Panc1 (cell line): ENCODE measurements at regions not wholly inside any gene's neighbourhood (a gene's known extent, or its start where the extent isn't known, plus 50 kb on each side); places are given as distances from the start of the nearest gene placed in this dataset.

Source experiments
- ATAC-seq: fragments of 200-7000 bp; cut with Tn5 transposase; 2 replicates; pipeline ENCODE4 v1.9.1; 2020; ENCODE audit warnings: mild to moderate bottlenecking, moderate library complexity
- BruUV-seq: library from RNA; stranded (reverse); fragments of 400-500 nt; replicated peaks from 2 replicates; lab custom pipeline; 2021; lab: Mats Ljungman, UMichigan
- CTCF ChIA-PET: fragments of 300-600 bp; sonication (Branson Sonifier 250); formaldehyde crosslinking; loops from one replicate; lab custom pipeline; 2022; ENCODE audit warnings: antibody characterized with exemption; lab: Charles Lee
- POLR2A ChIA-PET: fragments of 300-600 bp; sonication (Branson Sonifier 250); formaldehyde crosslinking; loops from one replicate; lab custom pipeline; 2022; ENCODE audit warnings: antibody characterized with exemption; lab: Charles Lee
- DNase-seq: peaks from one replicate; pipeline ENCODE4 v3.0.0-alpha.2; 2010; ENCODE audit warnings: low read depth, low spot score
- H3K27ac ChIP-seq: 2 replicates; pipeline ENCODE4 v1.5.1; 2011; ENCODE audit warnings: mild to moderate bottlenecking, low read length, inconsistent platforms
- H3K27me3 ChIP-seq: fragments of 200-500 bp; sonication (Bioruptor generic); 2 replicates; pipeline ENCODE4 v1.6.0; 2014; ENCODE audit warnings: low read length, inconsistent platforms; ENCODE audit not compliant: control insufficient read depth, insufficient read depth
- H3K36me3 ChIP-seq: fragments of 200-500 bp; sonication (Bioruptor generic); 2 replicates; pipeline ENCODE4 v1.5.1; 2014; ENCODE audit warnings: inconsistent platforms, mild to moderate bottlenecking, low read length, moderate library complexity; ENCODE audit not compliant: control insufficient read depth, insufficient read depth
- H3K4me1 ChIP-seq: 2 replicates; pipeline ENCODE4 v1.5.1; 2011; ENCODE audit warnings: inconsistent platforms, mild to moderate bottlenecking, low read length, moderate library complexity; ENCODE audit not compliant: control insufficient read depth, insufficient read depth
- H3K4me3 ChIP-seq, 2 experiments: 2 replicates each; pipeline ENCODE4 v1.5.1; 2011 to 2012; ENCODE audit warnings: low read depth in 2 of 2, low read length in 2 of 2, mild to moderate bottlenecking in 2 of 2, inconsistent platforms in 1 of 2, moderate library complexity in 1 of 2
- H3K9me3 ChIP-seq: fragments of 200-500 bp; sonication (Bioruptor generic); 2 replicates; pipeline ENCODE4 v1.5.1; 2014; ENCODE audit warnings: low read depth, mild to moderate bottlenecking, inconsistent platforms, low read length, moderate library complexity; ENCODE audit not compliant: control insufficient read depth, insufficient read depth
- POLR2AphosphoS5 ChIP-seq: IDR thresholded peaks from 2 replicates; pipeline ENCODE4 v1.6.1; 2012; ENCODE audit warnings: mild to moderate bottlenecking, low read depth, low read length, moderate library complexity
- SIN3A ChIP-seq: IDR thresholded peaks from 2 replicates; pipeline ENCODE4 v1.6.1; 2012; ENCODE audit warnings: low read depth, mild to moderate bottlenecking, low read length, moderate library complexity, borderline replicate concordance; ENCODE audit not compliant: insufficient read depth
- TCF7L2 ChIP-seq: IDR thresholded peaks from 2 replicates; pipeline ENCODE4 v1.6.1; 2011; ENCODE audit warnings: mild to moderate bottlenecking, low read depth, low read length, inconsistent platforms
- in situ Hi-C: cut with HindIII; loops from 2 replicates; pipeline ENCODE4 v1.10.0; 2016; ENCODE audit warnings: low sequenced_read_pairs, low pct_unique_long_range_greater_than_20kb
- intact Hi-C: fragments of 100-400 bp; cut with micrococcal nuclease; formaldehyde crosslinking; loops from one replicate; pipeline ENCODE4 v1.10.0; 2022; ENCODE audit not compliant: unreplicated experiment
- TF ChIP-seq, protein P1 (sequence below), 2 experiments: IDR thresholded peaks; 2 replicates each; pipeline ENCODE4 v1.6.1; 2011 to 2012; ENCODE audit warnings: low read depth in 2 of 2, control low read depth in 1 of 2, low read length in 1 of 2, mild to moderate bottlenecking in 1 of 2, moderate library complexity in 1 of 2; ENCODE audit not compliant: insufficient read depth in 1 of 2
- TF ChIP-seq, protein P2 (sequence below): fragments of 450-650 bp; IDR thresholded peaks from 2 replicates; pipeline ENCODE4 v1.5.1; 2017; ENCODE audit warnings: mild to moderate bottlenecking

DNA sequence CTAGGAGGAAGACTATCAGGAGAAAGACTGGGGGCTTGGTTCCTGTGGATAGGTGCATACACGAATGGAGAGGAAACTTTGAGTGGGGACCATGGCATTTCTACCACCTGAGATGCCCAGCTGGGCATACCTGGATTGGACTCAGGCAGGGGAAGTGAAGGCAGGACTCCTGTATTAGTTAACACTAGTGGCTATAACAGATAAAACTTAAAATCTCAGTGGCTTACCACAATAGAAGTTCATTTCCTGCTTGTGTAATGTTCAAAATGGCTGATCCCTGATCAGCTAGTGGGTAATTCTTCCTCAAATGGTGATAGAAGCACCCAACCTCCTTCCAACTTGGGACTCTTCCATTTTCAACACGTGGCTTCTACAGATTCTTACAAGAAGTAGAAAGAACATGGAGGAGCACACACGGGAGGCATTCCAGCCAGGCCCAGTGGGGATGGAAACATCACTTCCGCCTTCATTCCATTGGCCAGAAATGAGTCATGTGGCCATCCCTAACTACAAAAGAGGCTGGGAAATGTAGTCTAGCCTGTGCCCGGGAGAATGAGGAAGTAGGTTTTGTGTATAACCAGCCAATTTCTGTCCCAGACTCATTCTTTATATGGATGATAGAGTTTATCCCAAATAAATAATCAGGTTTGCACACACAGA lies 112.1 kb downstream of the UTP18 start:
- no TSS peak for BruUV-seq
- DNase-seq (no peak), ATAC-seq (no peak)
- no peaks in the 10 kb centered on the region for H3K9me3 ChIP-seq
- intact Hi-C loops, result loop anchor here (5.0 to 10.0 kb wide), 2 partner anchors 390 to 732 kb away; no protein-coding TSS in a partner anchor
- TF ChIP-seq, protein P1, sequence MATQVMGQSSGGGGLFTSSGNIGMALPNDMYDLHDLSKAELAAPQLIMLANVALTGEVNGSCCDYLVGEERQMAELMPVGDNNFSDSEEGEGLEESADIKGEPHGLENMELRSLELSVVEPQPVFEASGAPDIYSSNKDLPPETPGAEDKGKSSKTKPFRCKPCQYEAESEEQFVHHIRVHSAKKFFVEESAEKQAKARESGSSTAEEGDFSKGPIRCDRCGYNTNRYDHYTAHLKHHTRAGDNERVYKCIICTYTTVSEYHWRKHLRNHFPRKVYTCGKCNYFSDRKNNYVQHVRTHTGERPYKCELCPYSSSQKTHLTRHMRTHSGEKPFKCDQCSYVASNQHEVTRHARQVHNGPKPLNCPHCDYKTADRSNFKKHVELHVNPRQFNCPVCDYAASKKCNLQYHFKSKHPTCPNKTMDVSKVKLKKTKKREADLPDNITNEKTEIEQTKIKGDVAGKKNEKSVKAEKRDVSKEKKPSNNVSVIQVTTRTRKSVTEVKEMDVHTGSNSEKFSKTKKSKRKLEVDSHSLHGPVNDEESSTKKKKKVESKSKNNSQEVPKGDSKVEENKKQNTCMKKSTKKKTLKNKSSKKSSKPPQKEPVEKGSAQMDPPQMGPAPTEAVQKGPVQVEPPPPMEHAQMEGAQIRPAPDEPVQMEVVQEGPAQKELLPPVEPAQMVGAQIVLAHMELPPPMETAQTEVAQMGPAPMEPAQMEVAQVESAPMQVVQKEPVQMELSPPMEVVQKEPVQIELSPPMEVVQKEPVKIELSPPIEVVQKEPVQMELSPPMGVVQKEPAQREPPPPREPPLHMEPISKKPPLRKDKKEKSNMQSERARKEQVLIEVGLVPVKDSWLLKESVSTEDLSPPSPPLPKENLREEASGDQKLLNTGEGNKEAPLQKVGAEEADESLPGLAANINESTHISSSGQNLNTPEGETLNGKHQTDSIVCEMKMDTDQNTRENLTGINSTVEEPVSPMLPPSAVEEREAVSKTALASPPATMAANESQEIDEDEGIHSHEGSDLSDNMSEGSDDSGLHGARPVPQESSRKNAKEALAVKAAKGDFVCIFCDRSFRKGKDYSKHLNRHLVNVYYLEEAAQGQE (IDR thresholded peaks at IDR 0.05; ENCODE audit: insufficient read depth in 1 of 2, low read depth in 2 of 2, low read length in 1 of 2), result no peak
- TF ChIP-seq TCF7L2 (no peak), POLR2AphosphoS5 (no peak), SIN3A (no peak)
- TF ChIP-seq, protein P2, sequence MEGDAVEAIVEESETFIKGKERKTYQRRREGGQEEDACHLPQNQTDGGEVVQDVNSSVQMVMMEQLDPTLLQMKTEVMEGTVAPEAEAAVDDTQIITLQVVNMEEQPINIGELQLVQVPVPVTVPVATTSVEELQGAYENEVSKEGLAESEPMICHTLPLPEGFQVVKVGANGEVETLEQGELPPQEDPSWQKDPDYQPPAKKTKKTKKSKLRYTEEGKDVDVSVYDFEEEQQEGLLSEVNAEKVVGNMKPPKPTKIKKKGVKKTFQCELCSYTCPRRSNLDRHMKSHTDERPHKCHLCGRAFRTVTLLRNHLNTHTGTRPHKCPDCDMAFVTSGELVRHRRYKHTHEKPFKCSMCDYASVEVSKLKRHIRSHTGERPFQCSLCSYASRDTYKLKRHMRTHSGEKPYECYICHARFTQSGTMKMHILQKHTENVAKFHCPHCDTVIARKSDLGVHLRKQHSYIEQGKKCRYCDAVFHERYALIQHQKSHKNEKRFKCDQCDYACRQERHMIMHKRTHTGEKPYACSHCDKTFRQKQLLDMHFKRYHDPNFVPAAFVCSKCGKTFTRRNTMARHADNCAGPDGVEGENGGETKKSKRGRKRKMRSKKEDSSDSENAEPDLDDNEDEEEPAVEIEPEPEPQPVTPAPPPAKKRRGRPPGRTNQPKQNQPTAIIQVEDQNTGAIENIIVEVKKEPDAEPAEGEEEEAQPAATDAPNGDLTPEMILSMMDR, result no peak
- CTCF ChIA-PET, result interaction anchor here (0.8 to 1.1 kb wide), 4 partner anchors 91 to 734 kb away, joined by 3 to 4 read pairs (median 3); no protein-coding TSS in a partner anchor
- H3K4me3 ChIP-seq, result no peak overlapping the region
- POLR2A ChIA-PET, result no interaction called here
- no peak overlapping the region for H3K27ac ChIP-seq
- in situ Hi-C loops, result no loop called here
- H3K27me3 ChIP-seq, result no peaks in the 10 kb centered on the region
- H3K4me1 ChIP-seq, result no peaks in the 10 kb centered on the region
- H3K36me3 ChIP-seq, result no peaks in the 10 kb centered on the region; the same call in 1 of the 2 replicates

DNA sequence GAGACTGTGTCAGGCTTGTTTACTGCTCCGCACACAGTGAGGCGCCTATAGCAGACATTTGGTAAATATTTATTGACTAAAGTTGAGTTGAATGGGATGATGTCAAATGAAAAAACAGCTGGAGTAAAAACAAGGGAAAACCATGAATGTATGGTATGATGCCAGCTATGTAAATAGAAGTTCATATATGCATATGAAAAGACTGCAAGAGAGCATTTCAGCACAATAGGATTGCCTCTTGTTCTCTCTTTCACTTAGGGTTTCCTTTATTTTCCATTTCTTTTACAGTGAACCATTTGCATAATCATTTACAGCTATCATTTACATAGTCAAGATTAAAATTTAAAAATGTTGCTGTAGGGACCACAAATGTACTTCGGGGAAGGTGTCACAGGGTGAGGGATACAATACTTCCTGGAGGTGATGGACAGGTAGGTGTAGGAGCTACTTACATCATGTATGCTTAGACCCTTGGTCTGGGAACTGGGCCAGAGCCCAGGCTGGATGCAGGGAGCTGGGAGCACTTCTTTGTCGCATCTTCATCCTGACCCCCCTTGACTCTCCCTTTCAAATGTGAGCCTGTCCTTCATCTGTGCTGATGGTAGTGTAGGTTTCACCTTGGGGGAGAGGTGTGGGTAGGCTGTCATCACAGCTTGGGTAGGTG lies 113.3 kb downstream of the UTP18 start:
- no peaks in the 10 kb centered on the region for H3K9me3 ChIP-seq
- H3K4me1 ChIP-seq, result no peaks in the 10 kb centered on the region
- ChIA-PET CTCF (no interaction called here), POLR2A (no interaction called here)
- no peak overlapping the region for H3K27ac ChIP-seq
- H3K4me3 ChIP-seq, result no peak overlapping the region
- intact Hi-C loops (loop anchor here (5.0 to 10.0 kb wide), 2 partner anchors 389 to 731 kb away; no protein-coding TSS in a partner anchor), in situ Hi-C loops (no loop called here)
- H3K27me3 ChIP-seq, result no peaks in the 10 kb centered on the region
- no peaks in the 10 kb centered on the region; the same call in 1 of the 2 replicates for H3K36me3 ChIP-seq
- no peak for DNase-seq
- no peak for ATAC-seq
- no peak for TF ChIP-seq TCF7L2
- TF ChIP-seq, protein P1 (IDR thresholded peaks at IDR 0.05; ENCODE audit: insufficient read depth in 1 of 2, low read depth in 2 of 2, low read length in 1 of 2), result no peak
- BruUV-seq, result no TSS peak
